Esophagus muscularis mucosa (tissue), 4 donors: ENCODE measurements at regions not wholly inside any gene's neighbourhood (a gene's known extent, or its start where the extent isn't known, plus 50 kb on each side); places are given as distances from the start of the nearest gene placed in this dataset.

ENCODE experiments used
- CTCF ChIP-seq, 3 experiments: fragments of 200-600 bp in 2 of 3; fragments of 450-650 bp in 1 of 3; sonication (generic) in 2 of 3; IDR thresholded peaks; one replicate each; pipeline ENCODE4 v1.5.1; 2017 to 2019; ENCODE audit warnings: antibody characterized with exemption in 3 of 3, mild to moderate bottlenecking in 2 of 3, moderate library complexity in 1 of 3
- EP300 ChIP-seq: sonication (generic); formaldehyde crosslinking; IDR thresholded peaks from one replicate; pipeline ENCODE4 v1.6.1; 2017; ENCODE audit warnings: antibody characterized with exemption
- POLR2A ChIP-seq: fragments of 450-650 bp; IDR thresholded peaks from one replicate; pipeline ENCODE4 v1.6.1; 2017; ENCODE audit warnings: antibody characterized with exemption, moderate library complexity, mild to moderate bottlenecking, low read depth
- POLR2AphosphoS5 ChIP-seq, 2 donors: sonication (generic); formaldehyde crosslinking; IDR thresholded peaks; one replicate each; pipeline ENCODE4 v1.6.1; 2017; ENCODE audit warnings: antibody characterized with exemption in 2 of 2

- no peak for TF ChIP-seq POLR2A
- TF ChIP-seq CTCF (IDR thresholded peaks at IDR 0.05): no peak
- no peak for TF ChIP-seq POLR2AphosphoS5 (IDR thresholded peaks at IDR 0.05)
- TF ChIP-seq EP300: no peak
Measured at GRCh38 chr7:106493041-106493731, 167.8 kb downstream of the CCDC71L start.
